ENCODE measurements at regions not wholly inside any gene's neighbourhood (a gene's known extent, or its start where the extent isn't known, plus 50 kb on each side); places are given as distances from the start of the nearest gene placed in this dataset.

- TF ChIP-seq MAX (IDR thresholded peaks at IDR 0.05) (no peak), TEAD4 (IDR thresholded peaks at IDR 0.05) (no peak), EP300 (IDR thresholded peaks at IDR 0.05; ENCODE audit: borderline replicate concordance) (no peak), TCF12 (IDR thresholded peaks at IDR 0.05; ENCODE audit: low read depth) (no peak)
Measured at GRCh38 chrX:142663330-142664095, 362.2 kb upstream of the SPANXN4 start.

Data from Ishikawa (cell line).